OCI-M1 (cell line): ENCODE measurements at regions not wholly inside any gene's neighbourhood (a gene's known extent, or its start where the extent isn't known, plus 50 kb on each side); places are given as distances from the start of the nearest gene placed in this dataset.

Experiments used
- DNase-seq: peaks from one replicate; lab custom pipeline; 2025; lab: John Stamatoyannopoulos, UW

- DNase-seq = no peak
These were observed 88.4 kb upstream of the SLC25A13 start for GRCh38 chr7:96410126-96410839.

- no peak for DNase-seq
These were observed 87.0 kb upstream of the SLC25A13 start for GRCh38 chr7:96408881-96409280.

- no peak for DNase-seq
These were observed 85.5 kb upstream of the SLC25A13 start for GRCh38 chr7:96407427-96407826.

- DNase-seq = no peak
These were observed 81.0 kb upstream of the SLC25A13 start for GRCh38 chr7:96402913-96403312.

GRCh38 chr7:96401200-96401599 is 79.3 kb upstream of the SLC25A13 start:
- no peak for DNase-seq

GRCh38 chr7:96400518-96400917 is 78.6 kb upstream of the SLC25A13 start:
- DNase-seq = no peak

GRCh38 chr7:96400001-96400400 is 78.1 kb upstream of the SLC25A13 start:
- DNase-seq = no peak

GRCh38 chr7:96397936-96398598 is 76.2 kb upstream of the SLC25A13 start:
- no peak for DNase-seq

GRCh38 chr7:96388620-96389383 is 66.9 kb upstream of the SLC25A13 start:
- no peak for DNase-seq

GRCh38 chr7:96388166-96388565 is 66.3 kb upstream of the SLC25A13 start:
- DNase-seq = no peak

- DNase-seq = no peak
These were observed 58.2 kb upstream of the SLC25A13 start for GRCh38 chr7:96380111-96380512.

- DNase-seq = no peak
These were observed 55.5 kb upstream of the SLC25A13 start for GRCh38 chr7:96377399-96377798.
